ENCODE measurements at regions not wholly inside any gene's neighbourhood (a gene's known extent, or its start where the extent isn't known, plus 50 kb on each side); places are given as distances from the start of the nearest gene placed in this dataset.

- H3T11ph ChIP-seq (ENCODE audit: low read length), result no peak overlapping the region
- peaks cover 4% of the 10 kb centered on the region; the same call in 1 of the 2 replicates for H3K4me1 ChIP-seq (ENCODE audit: insufficient read depth, low read length)
- H3K27me3 Mint-ChIP-seq (ENCODE audit: low read depth), result no peaks in the 10 kb centered on the region
- no peak overlapping the region for H4K5ac ChIP-seq (ENCODE audit: insufficient read length, low read depth, low read length)
- no peak overlapping the region for H4K91ac ChIP-seq (ENCODE audit: insufficient read length, low read depth, low read length)
- no peak overlapping the region for H2AK5ac ChIP-seq (ENCODE audit: insufficient read length, low read length)
- DNase-seq, result no peak
- H2BK5ac ChIP-seq (ENCODE audit: insufficient read length, low read length), result no peak overlapping the region
- H2BK120ac ChIP-seq (ENCODE audit: low read depth, low read length, poor library complexity, severe bottlenecking), result no peak overlapping the region
- H2BK12ac ChIP-seq (ENCODE audit: insufficient read length, low read depth, low read length), result no peak overlapping the region
- peaks cover 9 to 20% of the 10 kb centered on the region in 2 experiments for H3K4me1 Mint-ChIP-seq
- no peak overlapping the region for H3K27ac ChIP-seq (ENCODE audit: insufficient read length, low read depth, low read length)
- no peak overlapping the region for H3K23ac ChIP-seq (ENCODE audit: insufficient read length, low read depth, low read length)
- no peaks in the 10 kb centered on the region for H3K27me3 ChIP-seq (ENCODE audit: insufficient read depth, low read length)
- H3K18ac ChIP-seq (ENCODE audit: insufficient read length, low read depth, low read length), result no peak overlapping the region
- H3K79me1 ChIP-seq (ENCODE audit: insufficient read depth, low read depth, low read length, poor library complexity, severe bottlenecking), result no peaks in the 10 kb centered on the region
- TF ChIP-seq CTCF (conservative IDR thresholded peaks at IDR 0.05), result no peak
- H3K4me3 Mint-ChIP-seq, result no peak overlapping the region; a peak in 1 of 5 replicates
- peaks cover 9% of the 10 kb centered on the region for H3K9me3 ChIP-seq (ENCODE audit: control insufficient read depth, low read depth, low read length)
- H3K79me2 ChIP-seq (ENCODE audit: insufficient read depth, low read length), result no peaks in the 10 kb centered on the region
- H3K56ac ChIP-seq (ENCODE audit: insufficient read length, low read depth, low read length), result no peak overlapping the region
- peak overlapping the region in 2 of 3 experiments; percentile 70 to 80; a peak in 3 of 7 replicates for H3K27ac Mint-ChIP-seq
- no peak overlapping the region for H4K8ac ChIP-seq (replicated peaks; ENCODE audit: insufficient read length, low read depth, low read length)
- no peaks in the 10 kb centered on the region for H3K23me2 ChIP-seq (ENCODE audit: insufficient read length, low read depth, low read length, poor library complexity, severe bottlenecking)
- H3K9ac ChIP-seq (ENCODE audit: extremely low read depth, insufficient read length, low read length), result no peak overlapping the region
- no peak overlapping the region for H3K4me2 ChIP-seq (ENCODE audit: insufficient read depth, insufficient read length, low read length)
- peak overlapping the region; percentile 78 for H2AFZ ChIP-seq (ENCODE audit: low read length)
- H3K9me3 Mint-ChIP-seq, result peaks cover 12 to 16% of the 10 kb centered on the region in 2 experiments
- no peak overlapping the region for H2BK20ac ChIP-seq (ENCODE audit: low read depth, low read length, poor library complexity, severe bottlenecking)
- no CpG with 5 or more reads among the region's 5 CpGs for WGBS (ENCODE audit: extremely low coverage, insufficient read length, low lambda C conversion rate)
- H4K20me1 ChIP-seq (ENCODE audit: control insufficient read depth, insufficient read depth, insufficient read length), result no peaks in the 10 kb centered on the region
- peaks cover 13 to 17% (median 14%) of the 10 kb centered on the region in 3 experiments for H3K36me3 Mint-ChIP-seq (ENCODE audit: insufficient read depth in 1 of 3, low read depth in 3 of 3)
- H2BK15ac ChIP-seq (ENCODE audit: low read depth, low read length), result no peak overlapping the region
- no peak overlapping the region for H3K14ac ChIP-seq (ENCODE audit: insufficient read depth, low read length)
- no peak overlapping the region for H3K4ac ChIP-seq (ENCODE audit: low read depth, low read length)
Measured at GRCh38 chr5:123785162-123786071, 273.4 kb downstream of the CSNK1G3 start.
